HG03045 (cell line): ENCODE measurements at regions not wholly inside any gene's neighbourhood (a gene's known extent, or its start where the extent isn't known, plus 50 kb on each side); places are given as distances from the start of the nearest gene placed in this dataset.

Experiments
- ATAC-seq: cut with Tn5 transposase; IDR thresholded peaks from one replicate; pipeline ENCODE4 v1.9.1; 2021; ENCODE audit warnings: mild to moderate bottlenecking, moderate library complexity; ENCODE audit not compliant: unreplicated experiment

DNA sequence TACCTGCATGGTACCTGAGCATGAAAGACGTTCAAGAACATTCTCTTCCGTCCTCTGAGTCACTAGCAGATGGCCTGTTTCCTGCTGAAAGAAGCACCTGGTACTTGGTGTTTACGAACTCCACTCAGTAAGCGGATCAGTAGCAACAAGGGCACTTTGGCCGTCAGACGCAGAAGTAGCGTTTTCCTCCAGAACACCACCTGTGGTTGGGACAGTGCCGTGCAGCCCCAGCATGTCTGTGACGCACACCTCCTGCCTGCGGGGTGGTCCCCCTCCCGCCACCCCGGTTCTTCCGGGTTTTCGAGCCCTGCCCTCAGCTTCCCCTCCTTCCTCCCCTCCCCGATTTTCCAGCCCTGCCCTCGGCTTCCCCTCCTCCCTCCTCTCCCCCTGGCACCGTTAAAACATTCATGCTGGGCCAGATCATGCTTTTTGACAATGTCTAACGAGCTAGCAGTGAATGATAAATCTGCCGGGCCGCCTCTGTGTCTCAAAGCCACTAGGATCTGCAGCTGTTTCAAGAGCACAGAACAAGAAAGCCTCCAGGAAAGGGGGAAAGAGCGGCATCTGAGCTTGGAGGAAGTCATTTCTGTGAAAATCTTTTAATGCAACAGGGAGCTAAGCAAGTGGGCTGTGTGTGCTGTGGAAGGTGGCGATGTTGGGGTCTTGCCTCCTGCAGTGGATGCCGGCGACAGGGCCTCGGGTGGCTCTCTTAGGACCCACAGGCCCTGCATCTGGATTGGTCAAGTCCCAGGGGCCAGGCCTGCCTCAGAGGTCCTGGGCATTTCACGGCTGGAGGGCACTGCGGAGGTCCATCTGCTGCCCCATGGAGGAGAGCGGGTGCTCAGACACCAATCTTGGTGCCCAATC, 207.9 kb downstream of the ERMARD start:
- no peak for ATAC-seq

DNA sequence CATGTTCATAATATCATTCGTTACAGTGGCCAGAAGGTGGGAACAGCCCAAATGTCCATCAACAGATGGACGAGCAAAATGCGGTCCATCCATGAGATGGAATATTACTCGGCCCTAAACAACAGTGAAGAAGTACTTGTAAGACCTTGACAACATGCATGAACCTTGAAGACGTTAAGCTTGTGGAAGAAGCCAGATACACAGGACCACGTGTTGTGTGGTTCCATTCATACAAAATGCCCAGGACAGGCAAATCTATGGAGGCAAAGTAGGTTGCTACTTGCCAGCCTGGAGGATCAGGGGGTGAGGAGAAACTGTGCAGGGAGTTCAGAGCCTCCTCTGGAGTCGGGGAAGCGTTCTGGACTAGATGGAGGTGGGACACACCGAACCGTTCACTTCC, 207.1 kb downstream of the ERMARD start:
- no peak for ATAC-seq

DNA sequence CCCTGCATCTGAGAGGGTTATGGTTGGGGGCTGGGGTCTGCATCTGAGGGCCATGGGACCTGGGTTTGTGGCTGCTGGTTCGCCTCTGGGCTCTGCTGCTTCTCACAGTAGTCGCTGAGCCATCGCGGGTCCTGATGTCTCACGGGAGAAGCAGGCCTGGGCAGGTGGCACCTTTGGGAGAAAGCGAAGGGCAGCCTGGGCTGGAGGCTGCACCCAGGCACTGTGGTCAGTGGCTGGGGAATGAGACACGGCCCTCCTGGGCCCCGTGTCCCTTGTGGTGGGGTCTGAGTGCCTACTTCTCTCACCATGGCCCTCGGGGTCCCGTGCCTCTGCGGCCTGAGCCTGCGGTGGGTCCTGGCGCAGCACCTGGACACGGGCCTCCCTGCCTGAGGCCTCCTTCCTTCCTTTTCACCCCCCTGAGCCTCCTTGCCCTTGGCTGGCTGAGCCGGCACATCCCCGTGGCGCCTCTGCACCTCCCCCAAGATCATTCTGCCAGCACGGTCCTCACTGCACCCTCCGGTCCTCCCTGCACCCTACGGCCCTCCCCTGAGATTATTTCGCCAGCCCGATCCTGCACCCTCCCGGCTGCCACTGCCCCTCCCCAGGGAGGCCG, 206.0 kb downstream of the ERMARD start:
- no peak for ATAC-seq

DNA sequence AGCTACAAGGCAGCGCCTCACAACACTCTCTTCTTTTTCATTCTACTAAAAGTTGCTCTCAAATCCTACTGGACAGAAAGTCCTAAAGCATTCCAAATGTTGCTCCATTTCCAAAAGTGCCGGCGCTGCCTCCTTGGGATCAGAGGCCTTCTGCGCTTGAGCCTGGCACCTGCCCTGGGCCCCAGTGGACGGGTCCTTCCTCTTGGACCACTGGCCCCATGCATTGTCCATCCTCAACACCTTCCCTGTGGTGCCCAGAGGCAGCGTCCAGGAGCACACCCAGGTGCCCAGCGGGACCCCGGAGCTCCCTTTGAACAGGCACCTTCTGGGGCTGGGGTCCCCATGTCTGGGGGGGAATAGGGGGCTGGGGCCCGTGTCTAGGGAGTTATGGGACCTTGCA, 205.2 kb downstream of the ERMARD start:
- no peak for ATAC-seq

DNA sequence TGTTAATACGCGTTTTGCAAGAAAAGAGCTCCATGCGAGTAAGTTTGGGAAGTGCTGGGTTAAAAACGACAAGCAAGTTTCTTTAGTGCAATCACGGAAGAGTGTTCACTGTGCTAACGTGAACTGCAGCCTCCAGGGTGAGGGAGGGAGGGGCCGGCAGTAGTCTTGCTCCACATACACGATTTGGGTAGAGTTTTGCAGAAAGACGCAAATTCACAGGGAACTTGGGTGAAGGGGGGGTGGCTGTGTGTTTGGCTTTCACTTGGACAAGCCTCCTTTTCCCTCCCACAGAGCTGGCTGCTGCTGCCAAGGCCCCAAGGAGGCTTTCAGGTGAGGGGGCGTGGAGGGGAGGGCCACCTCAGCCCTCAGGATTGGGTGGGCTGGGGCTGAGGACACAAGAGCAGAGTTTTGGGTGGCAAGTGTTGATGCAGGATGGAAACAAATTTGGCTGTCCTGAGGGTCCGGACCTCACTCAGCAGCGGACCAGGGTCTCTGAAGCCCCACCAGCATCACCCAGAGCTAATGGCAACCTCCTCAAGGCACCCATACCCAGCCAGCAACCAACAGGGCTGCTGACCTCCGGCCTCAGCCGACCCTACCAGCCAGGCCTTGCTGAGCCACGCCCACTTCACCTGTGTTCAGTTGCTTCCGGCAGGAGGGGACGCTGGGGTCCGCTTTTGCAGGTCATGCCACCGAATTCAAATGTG, 204.5 kb downstream of the ERMARD start:
- ATAC-seq: no peak

DNA sequence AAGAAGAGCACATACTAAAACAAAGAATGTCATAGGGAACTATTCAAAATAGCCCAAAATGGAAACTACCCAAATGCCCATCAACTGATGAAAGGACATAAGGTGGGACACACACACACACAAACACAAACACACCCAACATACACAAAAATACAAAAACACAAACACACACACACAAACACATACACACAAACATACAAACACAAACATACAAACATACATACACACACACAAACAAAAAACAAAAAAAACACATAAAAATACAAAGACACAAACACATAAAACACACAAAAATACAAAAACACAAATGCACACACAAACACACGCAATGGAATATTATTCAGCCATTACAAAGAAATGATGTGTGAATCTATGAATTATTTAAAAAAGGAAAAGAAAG, 203.6 kb downstream of the ERMARD start:
- ATAC-seq: no peak

DNA sequence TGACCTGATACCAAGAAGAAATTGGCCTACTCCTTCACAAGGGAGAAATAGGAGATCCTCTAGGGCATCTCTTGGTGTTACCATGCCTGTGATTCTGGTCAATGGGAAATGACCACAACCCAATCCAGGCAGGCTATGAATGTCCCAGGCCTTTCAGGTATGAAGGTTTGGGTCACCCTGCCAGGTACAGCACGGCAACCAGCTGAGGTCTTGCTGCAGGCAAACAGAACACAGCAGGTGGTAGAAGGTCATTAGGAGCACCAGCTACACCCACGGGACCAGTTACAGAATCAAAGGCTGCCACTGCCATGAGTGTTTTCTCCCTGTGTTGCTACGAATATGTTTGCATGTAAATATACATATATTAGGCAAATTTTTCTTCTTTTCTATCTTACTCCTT, 202.3 kb downstream of the ERMARD start:
- no peak for ATAC-seq

DNA sequence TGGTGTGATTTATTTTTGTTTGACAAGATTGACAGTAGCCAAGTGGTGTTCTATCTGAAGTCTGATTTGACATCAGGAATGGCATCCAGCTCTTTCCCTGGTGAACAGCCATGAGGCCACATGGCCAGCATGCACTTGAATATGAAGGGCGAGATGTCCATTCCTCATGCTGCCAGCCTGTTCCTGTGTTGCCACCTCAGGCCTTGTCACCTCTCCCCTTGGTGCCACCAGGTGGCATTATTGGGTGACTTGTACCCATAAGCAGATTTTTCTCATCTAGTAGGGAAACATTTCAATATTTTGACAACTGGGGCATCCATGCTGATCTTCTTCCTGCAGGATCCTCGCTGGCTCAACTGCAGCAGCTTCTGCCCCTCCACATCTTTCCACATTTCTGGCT, 199.1 kb downstream of the ERMARD start:
- ATAC-seq: no peak

DNA sequence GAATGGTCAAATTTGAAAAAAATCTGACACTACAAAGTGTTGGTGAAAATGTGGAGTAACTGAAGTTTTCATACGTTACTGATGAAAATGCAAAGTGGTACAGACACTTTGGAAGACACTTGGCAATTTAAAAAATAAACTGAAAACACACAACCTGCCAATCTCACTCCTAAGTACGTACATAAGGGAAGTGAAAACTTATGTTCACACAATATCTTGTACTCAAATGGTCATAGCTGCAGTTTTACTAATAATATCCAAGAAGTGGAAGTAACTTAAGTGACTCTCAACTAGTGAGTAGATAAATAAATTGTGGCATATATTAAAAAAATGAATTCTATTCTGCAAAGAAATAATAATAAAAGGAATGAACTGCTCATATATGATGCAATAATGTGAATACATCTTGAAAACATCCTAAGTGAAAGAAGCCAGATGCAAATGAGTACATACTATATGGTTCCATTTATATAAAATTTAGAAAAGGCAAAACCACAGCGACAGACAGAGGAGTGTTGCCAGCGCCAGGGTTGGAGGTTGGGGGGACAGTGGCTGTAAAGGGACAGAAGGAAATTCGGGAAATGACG, 198.2 kb downstream of the ERMARD start:
- no peak for ATAC-seq

DNA sequence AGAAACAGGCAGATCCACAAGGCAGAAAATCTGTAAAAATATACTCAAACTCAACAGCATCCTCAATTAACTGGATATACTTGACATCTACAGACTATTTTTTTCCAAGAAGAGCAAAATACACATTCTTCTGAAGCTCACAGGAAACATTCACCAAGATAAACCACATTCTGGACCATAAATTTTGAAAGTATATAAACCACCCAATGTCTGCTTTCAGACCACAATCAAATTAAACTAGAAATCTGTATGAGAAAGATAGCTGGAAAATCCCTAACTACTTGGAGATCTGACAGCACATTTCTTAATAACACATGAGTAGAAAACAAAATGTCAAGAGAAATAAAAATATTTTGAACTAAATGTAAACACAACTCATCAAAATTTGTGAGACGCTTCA, 195.5 kb downstream of the ERMARD start:
- no peak for ATAC-seq

DNA sequence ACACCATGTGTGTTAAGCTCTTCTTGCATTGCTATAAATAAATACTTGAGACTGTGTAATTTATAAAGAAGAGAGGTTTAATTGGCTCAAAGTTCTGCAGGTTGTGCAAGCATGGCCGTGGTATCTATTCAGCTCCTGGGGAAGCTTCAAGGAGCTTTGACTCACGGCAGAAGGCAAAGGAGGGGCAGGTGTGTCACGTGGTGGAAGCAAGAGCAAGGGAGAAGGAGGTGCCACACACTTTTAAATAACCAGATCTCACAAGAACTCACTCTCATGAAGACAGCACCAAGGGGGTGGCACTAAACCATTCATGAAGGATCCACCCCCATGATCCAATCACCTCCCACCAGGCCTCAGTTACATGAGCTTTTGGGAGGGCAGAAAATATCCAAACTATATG, 193.7 kb downstream of the ERMARD start:
- ATAC-seq: no peak

DNA sequence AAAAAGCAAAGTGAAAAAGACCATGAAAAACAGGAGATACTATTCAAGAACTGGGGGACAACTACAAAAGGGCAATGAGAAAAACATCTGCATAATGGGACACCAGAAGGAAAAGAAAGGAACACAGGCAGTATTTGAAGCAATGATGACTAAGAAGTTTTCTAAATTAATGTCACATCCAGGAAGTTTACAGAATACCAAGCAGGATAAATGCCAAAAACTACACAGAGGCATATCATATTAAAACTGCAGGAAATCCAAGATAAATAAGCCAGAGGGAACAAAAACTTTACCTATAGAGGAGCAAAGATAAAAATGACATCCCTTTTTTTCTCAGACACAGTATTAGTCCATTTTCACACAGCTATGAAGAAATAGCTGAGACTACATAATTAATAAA, 193.0 kb downstream of the ERMARD start:
- no peak for ATAC-seq

DNA sequence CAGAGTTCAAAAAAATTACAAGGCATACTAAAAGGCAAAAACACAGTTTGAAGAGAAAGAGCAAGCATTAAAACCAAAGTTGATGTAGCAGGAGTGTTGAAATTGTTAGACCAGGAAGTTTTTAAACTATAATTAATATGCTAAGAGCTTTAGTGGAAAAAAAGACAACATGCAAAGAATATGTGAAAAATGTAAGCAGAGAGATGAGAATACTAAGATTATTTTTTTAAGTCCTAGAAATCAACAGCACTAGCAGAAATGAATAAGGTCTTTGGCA, 192.6 kb downstream of the ERMARD start:
- no peak for ATAC-seq

DNA sequence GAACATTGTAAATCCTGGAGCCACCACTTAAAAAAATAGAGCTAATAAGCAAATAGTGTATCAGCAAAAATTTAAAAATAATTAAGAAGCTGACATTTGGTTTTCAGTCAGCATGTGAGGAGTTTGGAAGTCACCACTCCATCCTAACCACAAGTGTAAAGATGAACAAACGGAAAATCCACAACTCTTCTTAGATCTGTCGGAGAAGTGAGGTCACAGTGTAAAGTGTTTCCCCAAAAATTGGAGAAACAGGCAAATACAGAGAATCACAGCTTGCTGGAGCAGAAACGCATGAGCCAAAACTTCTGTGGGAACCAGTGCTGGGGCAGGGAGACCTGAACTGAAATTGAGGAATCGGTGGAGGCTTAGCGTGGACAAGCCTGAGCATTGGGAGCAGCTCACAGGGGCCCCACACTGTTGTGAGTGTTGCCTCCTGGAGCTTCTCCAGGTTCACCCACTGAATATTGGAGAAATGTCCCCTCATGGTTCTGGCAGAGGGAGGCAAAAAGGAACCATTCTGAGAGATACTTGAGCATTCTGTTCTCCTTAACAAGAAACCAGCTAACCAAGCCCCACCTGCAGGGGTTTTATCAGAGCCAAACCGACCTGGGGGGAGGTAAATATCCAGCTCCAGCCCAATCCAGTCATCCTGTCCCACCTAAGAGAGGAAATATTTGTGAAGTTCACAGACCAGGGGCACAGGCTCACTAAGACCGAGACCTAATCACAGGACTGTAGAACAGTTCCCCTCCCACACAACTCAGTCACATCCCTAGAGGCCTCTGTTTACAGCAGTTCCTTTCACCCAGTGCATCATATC, 192.0 kb downstream of the ERMARD start:
- ATAC-seq: no peak

DNA sequence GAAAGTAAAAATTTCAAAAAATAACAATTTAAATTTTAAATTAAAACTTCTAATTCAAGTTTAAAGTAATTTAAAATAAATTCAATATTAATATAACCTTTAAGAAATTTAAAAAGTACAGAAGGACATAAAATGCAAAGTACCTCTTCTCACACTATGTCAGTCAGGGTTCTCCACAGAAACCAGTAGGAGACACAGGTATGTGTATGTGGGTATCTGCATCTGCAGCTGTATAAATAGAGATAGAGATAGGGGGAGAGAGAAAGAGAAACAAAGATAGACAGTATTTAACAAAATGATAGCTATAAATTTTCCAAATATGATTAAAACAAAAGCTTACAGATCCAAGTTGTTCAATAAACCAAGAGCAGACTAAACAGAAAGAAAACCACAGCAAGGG, 190.8 kb downstream of the ERMARD start:
- no peak for ATAC-seq

DNA sequence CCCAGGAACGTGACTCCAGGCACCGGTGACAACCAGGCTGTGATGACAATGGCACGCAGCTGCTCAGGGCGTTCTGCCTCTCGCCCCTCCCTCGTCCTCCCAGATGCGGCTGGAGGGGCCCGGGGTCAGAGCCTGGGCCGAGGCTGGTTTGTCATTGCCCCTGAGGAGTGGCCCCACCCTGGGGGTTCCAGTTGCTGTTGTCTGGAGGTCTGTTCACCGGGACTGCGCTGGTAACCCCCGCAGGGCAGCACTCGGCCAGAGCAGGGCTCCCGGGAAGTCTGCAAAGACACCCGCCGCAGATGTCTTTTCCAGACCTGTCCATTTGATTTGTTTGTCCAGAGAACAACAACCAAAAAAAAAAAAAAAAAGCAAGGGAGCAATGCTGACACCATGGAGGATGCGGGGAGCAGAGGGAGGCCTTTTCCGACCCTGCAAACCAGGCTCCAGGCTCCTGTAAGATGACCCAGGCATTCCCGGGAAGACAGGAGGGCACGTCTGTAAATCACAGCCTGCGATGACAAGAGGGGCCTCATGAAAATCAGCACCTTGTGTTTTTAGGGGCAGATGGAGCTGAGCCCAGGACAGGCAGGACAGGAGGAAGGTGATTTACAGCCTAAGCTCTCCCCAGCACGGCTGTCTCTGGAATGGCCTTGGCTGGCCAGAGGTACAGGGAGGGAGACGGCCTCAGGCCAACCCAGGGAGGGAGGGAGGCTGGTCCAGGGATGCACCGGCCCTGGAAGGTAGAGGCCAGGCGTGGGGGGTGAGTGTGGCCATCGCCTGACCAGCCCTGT, 189.3 kb downstream of the ERMARD start:
- ATAC-seq: no peak

DNA sequence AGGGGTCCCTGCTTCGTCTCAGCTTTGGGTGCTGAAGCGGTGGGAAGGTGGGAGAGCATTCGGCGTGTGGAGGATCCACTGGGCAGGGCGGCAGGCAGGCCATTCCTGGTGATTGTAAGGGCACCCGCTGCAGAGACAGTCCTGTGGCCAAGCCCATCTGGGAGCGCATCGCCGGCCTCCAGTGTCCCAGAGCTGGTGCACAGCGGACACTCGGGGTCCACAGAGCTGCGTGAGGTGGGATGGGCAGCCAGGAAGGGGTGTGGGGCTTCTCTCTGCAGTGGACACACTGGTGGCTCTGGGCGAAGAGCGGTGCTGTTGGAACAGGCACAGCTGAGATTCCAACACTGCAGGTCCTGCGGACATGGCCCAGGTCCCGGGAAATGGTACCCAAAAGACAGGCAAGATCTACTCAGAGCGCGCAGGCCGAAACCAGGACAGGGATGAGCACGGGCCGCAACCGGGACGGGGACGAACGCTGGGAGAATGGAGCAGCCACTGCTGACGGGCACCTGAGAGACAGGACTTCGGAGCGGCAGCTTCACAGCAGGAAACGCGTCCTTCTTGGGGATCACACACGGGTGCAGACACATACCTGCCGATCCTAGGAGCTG, 188.2 kb downstream of the ERMARD start:
- ATAC-seq: no peak

DNA sequence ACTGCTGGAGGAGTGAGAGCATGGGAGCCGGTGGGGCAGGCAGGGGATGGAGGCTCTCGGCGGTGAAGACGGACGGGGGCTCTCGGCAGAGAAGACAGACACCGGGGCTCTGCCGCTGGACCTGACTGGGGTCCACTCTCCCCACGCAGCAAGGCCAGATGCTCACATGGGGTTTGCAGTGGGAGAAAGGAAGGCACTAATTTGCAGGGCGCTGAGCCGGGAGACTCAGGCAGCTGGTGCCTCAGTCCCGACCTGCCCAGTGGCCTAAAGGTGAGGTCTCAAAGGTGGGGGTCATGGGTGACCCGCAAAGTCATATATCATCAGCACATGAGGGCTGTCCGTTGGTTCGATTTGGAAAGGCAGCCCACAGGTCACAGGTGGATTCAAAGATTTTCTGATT, 187.3 kb downstream of the ERMARD start:
- no peak for ATAC-seq

DNA sequence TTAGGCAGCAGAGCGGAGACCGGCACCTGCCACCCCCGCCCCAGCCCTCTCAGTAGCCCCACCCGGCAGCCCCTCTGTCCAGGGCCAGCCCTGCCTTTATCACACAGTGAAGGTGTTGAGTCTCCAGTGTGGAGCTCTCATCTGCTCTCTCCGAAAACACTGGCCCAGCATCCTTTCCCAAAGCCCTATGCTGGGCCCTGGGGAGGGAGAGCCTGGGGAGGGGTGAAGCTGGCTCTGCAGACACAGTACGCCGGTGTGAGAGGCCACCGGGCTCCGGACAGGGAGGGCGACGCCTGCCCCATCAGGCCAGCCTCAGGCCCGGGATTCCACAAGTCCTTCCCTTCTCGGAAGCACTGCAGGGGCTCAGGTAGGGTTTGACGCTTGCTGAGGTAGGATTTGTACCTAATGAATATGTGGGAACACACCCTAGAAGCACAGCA, 186.9 kb downstream of the ERMARD start:
- no peak for ATAC-seq
